ENCODE measurements at regions not wholly inside any gene's neighbourhood (a gene's known extent, or its start where the extent isn't known, plus 50 kb on each side); places are given as distances from the start of the nearest gene placed in this dataset.
"Not testable (repeated sequence)": the region's sequence is repeated elsewhere in the genome, so short reads cannot be mapped to it uniquely, and the experiment has no call there.

DNA sequence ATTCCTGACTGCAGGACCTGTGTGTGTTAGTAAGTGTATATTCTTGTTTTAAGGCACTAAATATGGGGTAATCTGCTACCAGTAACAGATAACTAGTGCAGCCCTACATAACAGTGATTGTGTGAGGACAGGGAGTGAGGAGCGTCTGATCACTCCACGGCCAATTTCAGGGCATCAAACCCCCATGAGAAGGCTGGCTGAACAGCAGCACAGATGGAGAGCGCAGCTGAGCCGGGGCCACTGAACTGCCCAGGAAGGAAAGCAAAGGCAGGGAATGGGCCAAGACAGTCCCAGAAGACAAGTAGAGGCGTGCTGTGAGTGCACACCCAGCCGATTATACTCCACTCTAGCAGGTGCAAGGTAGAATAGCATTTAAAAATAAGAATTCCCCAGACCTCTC, 157.1 kb upstream of the CHST15 start:
- Mint-ChIP-seq H3K4me3 (no peak overlapping the region), H3K27ac (no peak overlapping the region), H3K9me3 (ENCODE audit: insufficient read depth) (no peaks in the 10 kb centered on the region), H3K36me3 (ENCODE audit: low read depth) (no peaks in the 10 kb centered on the region), H3K4me1 (ENCODE audit: low read depth) (no peaks in the 10 kb centered on the region), H3K27me3 (ENCODE audit: low read depth) (peaks cover 3% of the 10 kb centered on the region)
- no peak for ATAC-seq
- no peak for DNase-seq
- CTCF ChIA-PET = no interaction called here
- POLR2A ChIA-PET = no interaction called here

DNA sequence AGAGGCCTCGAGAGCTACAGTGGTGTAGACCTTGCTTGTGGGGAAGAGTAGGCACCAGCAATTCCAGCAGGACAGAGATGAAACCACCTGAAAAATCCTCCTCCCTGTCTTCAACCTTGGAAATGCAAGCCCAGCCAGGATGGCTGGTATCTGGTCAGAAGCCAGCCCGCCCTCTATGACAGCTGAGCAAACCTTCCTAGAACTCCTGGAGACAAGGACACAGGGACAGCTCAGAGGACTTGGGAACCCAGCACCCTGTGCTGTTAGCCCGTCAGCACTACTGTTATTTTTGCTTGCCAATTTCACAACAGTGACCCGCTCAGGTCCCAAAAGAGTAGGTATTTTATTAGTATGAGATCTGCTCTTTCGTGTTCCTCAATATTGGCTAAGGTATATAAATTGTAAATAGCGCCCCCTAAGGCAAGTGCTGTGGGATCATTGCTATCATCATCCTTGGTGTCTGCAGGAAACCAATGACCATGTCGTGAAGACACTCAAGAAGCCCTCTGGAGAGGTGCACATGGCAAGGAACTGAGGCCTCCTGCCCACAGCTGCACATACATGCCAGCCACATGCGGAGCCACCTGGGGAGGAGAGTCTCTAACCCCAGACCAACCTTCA, 156.5 kb upstream of the CHST15 start:
- DNase-seq = no peak
- no peak overlapping the region for H3K27ac Mint-ChIP-seq
- H3K4me1 Mint-ChIP-seq (ENCODE audit: low read depth) = no peaks in the 10 kb centered on the region
- peaks cover 3% of the 10 kb centered on the region for H3K27me3 Mint-ChIP-seq (ENCODE audit: low read depth)
- no peak for ATAC-seq
- POLR2A ChIA-PET = no interaction called here
- no peaks in the 10 kb centered on the region for H3K9me3 Mint-ChIP-seq (ENCODE audit: insufficient read depth)
- H3K4me3 Mint-ChIP-seq = no peak overlapping the region
- CTCF ChIA-PET = no interaction called here
- no peaks in the 10 kb centered on the region for H3K36me3 Mint-ChIP-seq (ENCODE audit: low read depth)

DNA sequence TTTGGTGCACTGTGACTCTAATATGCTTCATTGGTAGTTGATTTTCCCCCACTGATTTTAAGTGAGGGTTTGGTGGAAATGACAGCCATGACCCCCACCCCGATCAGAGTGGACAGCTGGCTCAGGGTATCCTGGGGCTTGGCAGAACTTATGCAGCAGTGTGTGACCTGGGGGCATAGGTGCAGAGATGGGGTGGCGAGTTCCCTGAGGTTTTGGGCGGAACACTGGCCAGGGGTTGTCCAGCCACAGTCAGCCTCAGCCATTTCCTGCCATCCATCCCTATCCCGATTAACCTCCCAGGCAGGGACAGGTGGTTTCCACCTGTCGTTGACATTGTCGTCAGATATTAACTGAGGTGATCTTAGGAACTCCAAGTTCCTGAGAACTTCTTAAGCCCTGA, 155.8 kb upstream of the CHST15 start:
- ATAC-seq (no peak), DNase-seq (no peak)
- CTCF ChIA-PET = no interaction called here
- H3K27me3 Mint-ChIP-seq (ENCODE audit: low read depth) = peaks cover 3% of the 10 kb centered on the region
- H3K9me3 Mint-ChIP-seq (ENCODE audit: insufficient read depth) = no peaks in the 10 kb centered on the region
- H3K4me1 Mint-ChIP-seq (ENCODE audit: low read depth) = no peaks in the 10 kb centered on the region
- no peak overlapping the region for H3K27ac Mint-ChIP-seq
- no peak overlapping the region for H3K4me3 Mint-ChIP-seq
- H3K36me3 Mint-ChIP-seq (ENCODE audit: low read depth) = no peaks in the 10 kb centered on the region
- POLR2A ChIA-PET = no interaction called here

DNA sequence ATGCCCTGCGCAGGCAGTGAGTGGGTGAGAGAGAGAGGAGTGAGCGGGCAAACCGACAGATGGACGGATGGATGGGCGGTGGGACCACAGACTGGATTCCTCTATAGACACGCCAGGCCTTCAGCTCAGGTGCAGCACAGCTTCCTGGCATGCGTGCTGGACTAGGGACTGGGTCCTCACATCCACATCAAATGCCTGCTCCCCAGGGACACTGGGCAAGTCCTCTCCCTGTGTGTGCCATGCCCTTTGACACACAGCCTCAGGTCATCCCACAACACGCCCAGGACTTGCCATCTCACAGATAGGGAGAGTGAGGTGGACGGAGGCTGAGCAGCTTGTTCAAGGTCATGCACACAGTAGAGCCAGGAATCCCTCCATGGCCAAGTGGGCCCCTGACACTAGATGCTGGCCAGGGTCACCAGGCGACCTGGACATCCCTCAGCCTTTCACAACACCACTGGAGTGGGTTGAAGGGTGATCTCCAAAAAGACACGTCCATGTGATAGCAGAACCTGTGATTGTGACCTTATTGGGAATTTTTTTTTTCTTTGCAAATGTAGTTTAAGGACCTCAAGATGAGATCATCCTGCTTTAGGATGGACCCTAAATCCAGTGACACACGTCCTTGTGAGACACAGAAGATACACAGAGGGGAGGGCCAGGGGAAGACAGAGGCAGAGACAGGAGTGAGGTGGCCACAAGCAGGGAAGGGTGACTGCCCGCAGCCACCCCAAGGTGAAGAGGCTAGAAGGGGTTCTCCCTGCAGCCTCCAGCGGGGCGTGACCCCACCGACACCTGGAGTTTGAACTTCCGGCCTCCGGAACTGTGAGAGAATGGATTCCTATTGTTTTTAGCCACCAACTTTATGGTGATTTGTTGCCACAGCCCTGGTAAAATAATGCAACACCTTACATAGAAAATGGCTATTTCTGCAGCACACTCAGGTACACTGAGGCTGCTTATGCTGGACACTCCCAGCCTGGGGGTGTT, 155.0 kb upstream of the CHST15 start:
- POLR2A ChIA-PET = no interaction called here
- H3K36me3 Mint-ChIP-seq (ENCODE audit: low read depth) = no peaks in the 10 kb centered on the region
- CTCF ChIA-PET = no interaction called here
- H3K4me3 Mint-ChIP-seq = no peak overlapping the region
- no peak overlapping the region for H3K27ac Mint-ChIP-seq
- DNase-seq (no peak), ATAC-seq (no peak)
- H3K27me3 Mint-ChIP-seq (ENCODE audit: low read depth) = peaks cover 3% of the 10 kb centered on the region
- no peaks in the 10 kb centered on the region for H3K4me1 Mint-ChIP-seq (ENCODE audit: low read depth)
- H3K9me3 Mint-ChIP-seq (ENCODE audit: insufficient read depth) = no peaks in the 10 kb centered on the region

DNA sequence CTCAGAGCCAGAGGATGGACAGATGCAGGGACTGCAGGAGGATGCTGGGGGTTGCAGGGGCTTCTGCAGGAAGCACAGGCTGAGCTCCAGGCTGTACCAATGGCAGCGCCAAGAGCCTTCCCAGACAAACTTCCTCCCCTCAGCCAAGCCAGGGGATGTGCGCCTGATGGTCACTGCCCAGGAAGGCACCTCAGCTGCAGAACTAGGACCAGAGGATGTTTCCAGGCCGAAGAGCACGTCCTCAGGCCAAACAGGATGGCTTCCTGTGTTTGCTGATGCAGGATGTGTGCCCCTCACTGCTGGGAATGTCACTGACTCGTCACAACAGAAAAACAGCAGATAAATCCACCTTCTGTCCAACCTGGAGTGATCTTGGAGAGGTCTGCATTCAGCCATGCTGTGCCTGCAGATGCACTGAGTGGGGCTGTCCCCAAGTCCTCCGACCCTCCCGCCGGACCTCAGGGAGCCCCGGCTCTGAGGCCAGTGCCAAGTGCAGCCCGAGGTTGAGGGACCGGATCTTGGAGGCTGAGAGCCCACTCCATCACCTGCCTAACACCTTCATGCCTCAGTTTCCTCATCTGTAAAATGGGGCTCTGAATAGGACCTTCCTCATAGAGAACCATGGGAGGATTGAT, 152.5 kb upstream of the CHST15 start:
- POLR2A ChIA-PET = no interaction called here

DNA sequence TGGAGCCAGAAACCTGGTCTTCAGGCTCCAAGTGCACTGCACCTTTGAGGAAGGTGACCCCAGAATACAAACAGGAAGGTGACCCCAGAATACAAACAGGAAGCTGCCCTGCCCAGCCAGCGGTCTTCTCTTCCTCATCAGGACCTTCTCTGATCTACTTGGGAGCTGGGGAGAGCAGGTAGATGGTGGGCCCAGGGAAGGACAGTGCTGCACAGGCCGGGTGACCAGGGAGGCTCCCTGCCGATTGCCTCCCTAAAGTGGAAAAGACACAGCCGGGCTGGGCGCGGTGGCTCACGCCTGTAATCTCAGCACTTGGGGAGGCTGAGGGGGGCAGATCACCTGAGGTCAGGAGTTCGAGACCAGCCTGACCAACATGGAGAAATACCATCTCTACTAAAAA, 151.8 kb upstream of the CHST15 start:
- Mint-ChIP-seq H3K27me3 (ENCODE audit: low read depth) (no peaks in the 10 kb centered on the region), H3K27ac (no peak overlapping the region), H3K4me1 (ENCODE audit: low read depth) (no peaks in the 10 kb centered on the region), H3K36me3 (ENCODE audit: low read depth) (no peaks in the 10 kb centered on the region), H3K9me3 (ENCODE audit: insufficient read depth) (no peaks in the 10 kb centered on the region), H3K4me3 (no peak overlapping the region)
- ChIA-PET POLR2A (no interaction called here), CTCF (no interaction called here)
- DNase-seq (no peak), ATAC-seq (no peak)

More for the DNA sequence above, 152.5 kb upstream of the CHST15 start:
- CTCF ChIA-PET = no interaction called here
- ATAC-seq (no peak), DNase-seq (no peak)
- Mint-ChIP-seq H3K4me3 (no peak overlapping the region), H3K36me3 (ENCODE audit: low read depth) (no peaks in the 10 kb centered on the region), H3K4me1 (ENCODE audit: low read depth) (no peaks in the 10 kb centered on the region), H3K9me3 (ENCODE audit: insufficient read depth) (no peaks in the 10 kb centered on the region), H3K27me3 (ENCODE audit: low read depth) (peaks cover under 1% of the 10 kb centered on the region), H3K27ac (no peak overlapping the region)

DNA sequence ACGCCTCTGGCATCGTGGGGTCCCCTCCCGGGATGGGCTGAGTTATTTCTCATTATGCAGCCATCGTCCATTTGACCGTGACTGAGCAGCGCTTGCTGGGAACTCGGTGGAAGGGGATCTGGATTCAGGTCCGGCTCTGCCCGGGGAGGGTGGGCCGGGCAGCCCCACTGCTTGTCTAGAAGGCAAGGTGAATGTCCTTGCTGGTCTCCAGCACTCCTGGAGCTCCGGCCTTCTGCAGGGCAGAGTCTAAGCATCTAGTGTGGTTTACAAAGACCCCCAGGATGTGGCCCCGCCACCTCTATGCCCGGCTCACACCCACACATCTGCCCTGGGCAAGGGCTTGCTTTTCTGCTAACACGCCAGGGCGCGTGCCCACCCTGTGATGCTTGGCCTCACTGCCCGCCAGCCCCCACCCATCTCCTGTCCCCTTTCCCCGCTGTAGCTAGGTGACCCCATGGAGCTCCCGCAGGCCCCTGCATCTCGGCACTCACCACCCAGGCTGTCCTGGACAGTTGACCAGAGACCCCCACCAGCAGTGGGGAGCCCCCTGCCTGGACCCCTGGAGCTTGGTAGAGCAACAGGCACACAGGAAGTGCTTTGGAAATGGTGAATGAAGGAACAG, 151.0 kb upstream of the CHST15 start:
- no peaks in the 10 kb centered on the region for H3K9me3 Mint-ChIP-seq (ENCODE audit: insufficient read depth)
- H3K36me3 Mint-ChIP-seq (ENCODE audit: low read depth) = no peaks in the 10 kb centered on the region
- ATAC-seq (no peak), DNase-seq (no peak)
- no peak overlapping the region for H3K4me3 Mint-ChIP-seq
- POLR2A ChIA-PET = no interaction called here
- no peaks in the 10 kb centered on the region for H3K27me3 Mint-ChIP-seq (ENCODE audit: low read depth)
- CTCF ChIA-PET = no interaction called here
- H3K4me1 Mint-ChIP-seq (ENCODE audit: low read depth) = no peaks in the 10 kb centered on the region
- no peak overlapping the region for H3K27ac Mint-ChIP-seq

DNA sequence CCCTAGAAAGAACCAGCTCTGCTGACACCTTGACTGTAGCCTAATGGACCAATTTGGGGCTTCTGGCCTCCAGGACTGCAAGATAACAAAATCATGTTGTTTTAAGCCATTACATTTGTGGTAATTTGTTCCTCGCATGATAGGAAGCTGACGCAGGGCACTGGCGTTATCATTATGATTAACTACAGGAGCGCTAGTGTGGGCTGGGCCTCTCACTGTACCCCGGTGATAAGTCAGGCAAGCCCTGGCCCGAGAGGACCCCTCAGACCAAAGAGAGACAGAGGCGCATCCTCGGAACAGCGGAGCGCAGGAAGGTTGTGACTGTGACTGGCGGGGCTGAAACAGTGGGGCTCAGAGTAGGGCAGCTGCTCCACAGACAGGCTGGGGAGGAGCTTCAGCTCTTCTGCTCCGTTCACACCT, 150.3 kb upstream of the CHST15 start:
- no peak overlapping the region for H3K4me3 Mint-ChIP-seq
- no peaks in the 10 kb centered on the region for H3K4me1 Mint-ChIP-seq (ENCODE audit: low read depth)
- ChIA-PET POLR2A (no interaction called here), CTCF (no interaction called here)
- no peak overlapping the region for H3K27ac Mint-ChIP-seq
- ATAC-seq (no peak), DNase-seq (no peak)
- no peaks in the 10 kb centered on the region for H3K9me3 Mint-ChIP-seq (ENCODE audit: insufficient read depth)
- H3K36me3 Mint-ChIP-seq (ENCODE audit: low read depth) = no peaks in the 10 kb centered on the region
- H3K27me3 Mint-ChIP-seq (ENCODE audit: low read depth) = no peaks in the 10 kb centered on the region

DNA sequence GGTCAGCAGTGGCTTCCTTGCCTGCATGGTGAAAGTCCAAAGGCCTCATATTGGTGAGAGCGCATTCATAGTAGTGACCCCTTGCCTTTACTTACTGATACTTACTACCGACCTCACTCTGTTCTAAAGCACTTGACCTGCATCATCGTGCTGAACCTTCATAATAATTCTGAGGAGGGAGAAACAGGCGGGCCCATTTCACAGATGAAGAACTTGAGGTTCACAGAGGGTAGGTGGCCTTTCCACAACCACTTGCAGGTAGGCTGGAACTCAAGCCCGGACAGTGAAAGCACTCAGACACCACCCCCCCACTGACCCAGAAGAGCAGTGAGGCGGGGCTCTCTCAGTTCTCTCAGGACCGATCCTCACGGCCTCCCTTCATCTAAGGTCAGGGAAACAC, 149.4 kb upstream of the CHST15 start:
- Mint-ChIP-seq H3K27me3 (ENCODE audit: low read depth) (peaks cover 3% of the 10 kb centered on the region), H3K4me1 (ENCODE audit: low read depth) (no peaks in the 10 kb centered on the region), H3K9me3 (ENCODE audit: insufficient read depth) (no peaks in the 10 kb centered on the region), H3K36me3 (ENCODE audit: low read depth) (no peaks in the 10 kb centered on the region), H3K27ac (no peak overlapping the region), H3K4me3 (no peak overlapping the region)
- ATAC-seq = no peak
- ChIA-PET POLR2A (no interaction called here), CTCF (no interaction called here)
- no peak for DNase-seq

DNA sequence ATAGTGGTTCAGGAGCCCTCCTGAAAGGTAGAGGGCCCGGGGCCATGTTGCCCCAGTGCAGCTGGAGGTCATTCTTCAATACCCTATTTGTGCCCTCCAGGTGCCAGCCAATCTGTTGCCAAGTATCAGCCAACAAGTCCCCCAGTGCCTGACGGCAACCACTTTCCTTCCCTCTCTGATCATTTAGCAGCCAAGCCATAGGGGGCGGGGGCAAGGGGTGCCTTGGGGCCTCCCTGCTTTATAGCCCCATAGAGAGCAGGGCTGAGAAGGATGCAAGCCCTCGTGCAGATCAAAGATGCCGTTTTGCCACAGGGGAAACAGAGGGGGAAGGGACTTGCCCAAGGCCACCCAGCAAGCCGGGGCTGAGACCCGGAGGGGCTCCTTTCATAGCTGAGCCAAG, 149.0 kb upstream of the CHST15 start:
- ATAC-seq = no peak
- Mint-ChIP-seq H3K27me3 (ENCODE audit: low read depth) (peaks cover 3% of the 10 kb centered on the region), H3K9me3 (ENCODE audit: insufficient read depth) (no peaks in the 10 kb centered on the region), H3K4me3 (no peak overlapping the region), H3K27ac (no peak overlapping the region), H3K36me3 (ENCODE audit: low read depth) (no peaks in the 10 kb centered on the region), H3K4me1 (ENCODE audit: low read depth) (no peaks in the 10 kb centered on the region)
- CTCF ChIA-PET = no interaction called here
- DNase-seq = no peak
- POLR2A ChIA-PET = no interaction called here

DNA sequence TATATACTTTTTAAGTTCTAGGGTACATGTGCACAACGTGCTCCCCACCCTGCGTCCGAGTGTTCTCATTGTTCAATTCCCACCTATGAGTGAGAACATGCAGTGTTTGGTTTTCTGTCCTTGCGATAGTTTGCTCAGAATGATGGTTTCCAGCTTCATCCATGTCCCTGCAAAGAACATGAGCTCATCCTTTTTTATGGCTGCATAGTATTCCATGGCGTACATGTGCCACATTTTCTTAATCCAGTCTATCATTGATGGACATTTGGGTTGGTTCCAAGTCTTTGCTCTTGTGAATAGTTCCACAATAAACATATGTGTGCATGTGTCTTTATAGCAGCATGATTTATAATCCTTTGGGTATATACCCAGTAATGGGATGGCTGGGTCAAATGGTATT, 148.1 kb upstream of the CHST15 start:
- H3K27me3 Mint-ChIP-seq (ENCODE audit: low read depth); CTCF ChIA-PET; H3K27ac Mint-ChIP-seq: not testable (repeated sequence)

DNA sequence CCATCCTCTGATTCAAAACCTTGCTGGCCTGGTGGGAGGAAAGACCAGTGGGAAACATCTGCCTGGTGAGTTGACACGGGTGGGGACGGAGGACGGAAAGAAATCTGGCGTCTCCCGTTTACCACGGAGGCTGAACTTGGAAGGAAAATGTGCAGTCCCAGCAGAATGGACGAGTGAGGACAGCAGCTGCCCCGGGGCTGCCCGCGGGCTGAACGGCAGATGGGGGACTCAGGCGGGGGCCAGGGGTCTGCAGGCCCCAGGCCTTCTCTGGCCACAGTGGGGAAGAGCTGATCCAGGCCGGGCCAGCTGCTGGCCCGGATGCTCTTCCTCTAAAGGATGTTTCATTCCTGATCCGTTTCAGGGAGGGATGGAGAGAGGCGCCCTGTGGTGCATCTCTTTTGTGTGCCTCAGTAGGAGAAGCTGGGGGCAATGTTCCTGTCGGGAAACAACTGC, 147.5 kb upstream of the CHST15 start:
- no peak for ATAC-seq
- Mint-ChIP-seq H3K27ac (no peak overlapping the region), H3K4me3 (no peak overlapping the region), H3K9me3 (ENCODE audit: insufficient read depth) (no peaks in the 10 kb centered on the region), H3K36me3 (ENCODE audit: low read depth) (no peaks in the 10 kb centered on the region), H3K4me1 (ENCODE audit: low read depth) (no peaks in the 10 kb centered on the region), H3K27me3 (ENCODE audit: low read depth) (peaks cover 3% of the 10 kb centered on the region)
- CTCF ChIA-PET = no interaction called here
- no peak for DNase-seq
- POLR2A ChIA-PET = no interaction called here

More for the DNA sequence above, 148.1 kb upstream of the CHST15 start:
- ATAC-seq; DNase-seq; POLR2A ChIA-PET; H3K36me3 Mint-ChIP-seq (ENCODE audit: low read depth); H3K4me3 Mint-ChIP-seq; H3K4me1 Mint-ChIP-seq (ENCODE audit: low read depth); H3K9me3 Mint-ChIP-seq (ENCODE audit: insufficient read depth): not testable (repeated sequence)

All from activated CD8-positive, alpha-beta T cell treated with anti-CD3 and anti-CD28 coated beads, Interleukin-2, amount 10 ng/mL, durations not matched to agents 7 days and 5 days (primary cell).